ENCODE measurements at regions not wholly inside any gene's neighbourhood (a gene's known extent, or its start where the extent isn't known, plus 50 kb on each side); places are given as distances from the start of the nearest gene placed in this dataset.
"Not testable (repeated sequence)": the region's sequence is repeated elsewhere in the genome, so short reads cannot be mapped to it uniquely, and the experiment has no call there.

GRCh38 chr1:47523835-47524215 is 86.0 kb downstream of the FOXD2 start:
- DNase-seq: no peak

DNA sequence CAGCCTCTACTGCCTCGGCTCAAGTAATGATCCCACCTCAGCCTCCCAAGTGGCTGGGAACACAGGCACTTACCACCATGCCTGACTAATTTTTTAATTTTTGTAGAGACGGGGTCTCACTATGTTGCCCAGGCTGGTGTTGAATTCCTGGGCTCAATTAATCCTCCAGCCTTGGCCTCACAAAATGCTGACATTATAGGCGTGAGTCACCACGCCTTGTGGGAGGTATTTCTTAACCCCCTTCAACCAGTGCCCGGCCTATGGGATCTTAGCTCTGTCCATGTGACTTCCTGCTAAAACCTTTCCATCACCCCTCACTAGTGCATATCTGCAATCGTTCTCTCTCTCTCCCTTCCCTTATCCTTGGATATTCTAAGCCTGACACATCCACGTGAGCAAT is 86.4 kb downstream of the FOXD2 start:
- no peak for DNase-seq

- DNase-seq: peak; percentile 45
Measured at GRCh38 chr1:47527653-47528272, 89.9 kb downstream of the FOXD2 start.

DNA sequence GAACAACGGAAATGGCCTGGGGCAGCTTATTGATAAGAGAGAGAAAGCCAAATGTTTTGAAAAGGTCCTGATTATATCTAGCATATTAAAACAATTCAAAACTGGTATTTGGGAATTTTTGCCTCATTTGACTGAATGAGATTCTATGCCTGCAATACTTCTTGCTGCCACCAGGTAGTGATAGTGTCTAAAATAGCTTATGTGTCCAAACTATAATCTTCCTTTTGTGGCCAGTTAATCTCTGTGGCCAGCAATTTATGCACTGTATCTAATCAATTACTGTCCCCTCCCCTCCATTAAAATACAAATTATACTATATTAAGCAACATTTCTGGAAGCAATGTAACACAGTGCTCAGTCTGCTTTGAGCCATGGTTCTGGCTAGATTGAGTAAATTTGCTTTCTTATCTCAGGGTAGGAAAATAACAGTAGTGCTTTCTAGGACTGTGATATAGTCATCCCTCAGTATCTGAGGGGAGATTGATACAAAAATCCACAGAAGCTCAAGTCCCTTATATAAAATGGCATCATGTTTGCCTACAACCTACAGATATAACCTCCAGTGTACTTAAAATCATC is 91.8 kb downstream of the FOXD2 start:
- DNase-seq: no peak

DNA sequence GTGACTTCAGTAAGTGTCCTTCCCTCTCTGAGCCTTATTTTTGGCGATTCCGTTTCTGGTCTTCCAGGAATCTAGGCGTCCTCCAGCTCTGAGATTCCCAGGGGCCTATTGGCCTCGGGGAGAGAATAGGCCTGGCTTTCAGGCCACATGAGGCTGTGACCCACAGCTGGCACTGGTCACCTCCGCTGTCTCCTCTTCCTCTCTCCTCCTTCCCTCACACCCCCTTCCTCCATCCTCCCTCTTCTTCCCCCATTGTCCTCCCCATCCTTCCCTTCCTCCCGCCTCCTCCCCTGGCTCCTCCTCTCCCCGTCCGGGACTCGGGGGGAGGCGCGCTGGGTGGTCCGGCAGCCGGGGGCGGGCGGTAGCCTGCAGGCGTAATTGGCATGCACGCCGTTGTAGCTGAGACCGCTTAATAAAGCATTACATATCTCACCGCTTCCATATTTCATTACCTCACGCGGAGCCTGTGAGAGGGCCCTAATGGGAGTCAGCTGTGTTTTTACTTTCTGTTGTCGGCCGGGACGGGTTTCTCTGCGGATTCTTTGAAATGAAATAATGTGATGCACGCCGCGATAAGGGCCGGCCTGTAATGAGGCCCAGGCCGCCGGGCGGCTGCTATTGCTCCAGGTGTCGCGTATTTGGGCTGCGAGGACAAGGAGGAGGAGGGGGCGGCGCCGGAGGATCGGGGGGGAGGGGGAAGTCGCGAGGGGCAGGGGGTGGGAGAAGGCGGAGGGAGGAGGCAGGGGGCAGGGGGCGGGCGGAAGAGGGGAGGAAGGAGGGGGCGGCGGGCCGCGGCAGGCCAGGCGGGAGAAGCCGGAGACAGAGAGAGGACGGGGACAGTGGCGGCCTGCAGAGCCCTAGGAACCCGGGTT is 95.3 kb downstream of the FOXD2 start:
- DNase-seq: peak; percentile 80

- peak; percentile 76 for DNase-seq
Measured at GRCh38 chr1:47533793-47534328, 96.0 kb downstream of the FOXD2 start.

DNA sequence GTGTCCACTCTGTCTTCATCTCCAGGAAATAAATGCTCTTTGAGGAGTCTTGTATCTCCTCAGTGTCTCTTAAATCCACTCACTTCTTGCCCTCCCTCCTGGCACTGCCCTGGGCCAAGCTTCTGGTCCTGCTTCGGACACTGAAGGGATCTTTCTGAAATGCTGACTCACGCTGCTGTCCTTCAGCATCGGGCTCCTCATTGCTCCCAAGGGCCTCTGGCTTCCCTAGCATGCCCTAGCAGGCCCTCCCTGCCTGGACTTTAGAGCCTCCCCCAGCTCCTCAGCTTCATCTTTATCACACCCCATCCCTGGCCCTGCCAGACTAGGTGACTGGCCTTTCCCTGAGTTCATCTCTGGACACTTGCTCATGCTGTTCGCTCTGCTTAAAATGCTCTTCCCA is 96.6 kb downstream of the FOXD2 start:
- DNase-seq: peak; percentile 28

DNA sequence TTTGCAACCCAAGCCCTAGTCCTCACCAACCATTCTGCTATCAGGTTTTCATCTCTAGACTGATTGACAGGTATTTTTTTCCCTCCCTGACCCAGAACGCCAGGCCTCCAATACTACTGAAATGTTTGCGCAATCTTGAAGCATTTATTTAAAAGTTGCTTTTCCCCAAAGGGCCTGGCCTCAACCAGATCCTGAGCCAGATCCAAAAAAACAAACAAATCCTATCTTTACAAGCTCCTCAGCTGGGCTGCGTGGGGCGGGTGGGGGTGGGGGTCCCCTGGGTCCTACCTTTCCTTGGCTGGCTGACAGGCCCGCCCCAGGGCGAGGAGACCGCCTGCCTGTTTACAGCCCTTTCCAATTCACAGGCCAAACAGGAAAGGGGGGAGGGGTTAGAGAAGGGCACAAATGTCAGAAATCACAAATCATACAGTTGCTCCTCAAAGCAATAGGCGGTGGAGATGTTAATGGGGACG is 98.8 kb downstream of the FOXD2 start:
- peak; percentile 13 for DNase-seq

- no peak for DNase-seq
Measured at GRCh38 chr1:47537268-47537667, 99.4 kb downstream of the FOXD2 start.

DNA sequence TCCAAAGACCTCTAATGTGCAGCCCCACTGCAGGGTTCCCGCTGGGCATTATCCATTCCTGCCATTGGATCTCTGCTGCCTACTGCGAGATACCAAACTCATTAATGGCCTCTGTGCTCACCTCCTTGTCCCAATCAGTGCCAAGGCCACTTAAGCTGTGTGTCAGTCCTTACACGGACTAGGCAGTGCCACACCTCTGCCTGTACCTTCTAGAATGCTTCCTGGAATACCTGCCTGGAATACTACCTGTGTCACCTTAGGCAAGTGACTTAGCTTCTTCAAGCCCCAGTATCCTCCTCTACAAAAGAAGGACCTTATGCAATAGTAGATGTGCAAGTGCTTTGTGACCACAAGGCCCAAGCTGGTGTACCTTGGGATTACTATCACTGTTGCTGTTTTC is 100.1 kb downstream of the FOXD2 start:
- no peak for DNase-seq

DNA sequence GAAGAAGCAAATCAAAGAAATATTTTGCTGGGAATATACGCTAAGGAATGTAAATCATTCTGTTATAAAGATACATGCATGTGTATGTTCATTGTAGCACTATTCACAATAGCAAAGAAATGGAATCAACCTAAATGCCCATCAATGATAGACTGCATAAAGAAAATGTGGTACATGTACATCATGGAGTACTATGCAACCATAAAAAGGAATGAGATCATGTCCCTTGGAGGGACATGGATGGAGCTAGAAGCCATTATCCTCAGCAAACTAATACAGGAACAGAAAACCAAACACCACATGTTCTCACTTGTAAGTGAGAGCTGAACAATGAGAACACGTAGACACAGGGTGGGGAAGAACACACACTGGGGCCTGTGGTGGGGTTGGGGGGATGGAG is 100.7 kb downstream of the FOXD2 start:
- not testable (repeated sequence) for DNase-seq

DNA sequence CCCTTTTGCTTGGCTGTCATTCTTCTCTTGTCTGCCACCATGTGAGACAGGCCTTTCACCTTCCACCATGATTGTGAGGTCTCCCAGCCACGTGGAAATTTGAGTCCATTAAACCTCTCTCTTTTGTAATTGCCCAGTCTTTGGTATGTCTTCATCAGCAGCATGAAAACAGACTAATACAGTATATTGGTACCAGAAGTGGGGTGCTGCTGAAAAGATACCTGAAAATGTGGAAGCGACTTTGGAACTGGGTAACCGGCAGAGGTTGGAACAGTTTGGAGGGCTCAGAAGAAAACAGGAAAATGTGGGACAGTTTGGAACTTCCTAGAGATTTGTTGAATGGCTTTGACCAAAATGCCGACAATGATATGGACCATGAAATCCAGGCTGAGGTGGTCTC is 103.9 kb downstream of the FOXD2 start:
- not testable (repeated sequence) for DNase-seq

- not testable (repeated sequence) for DNase-seq
Measured at GRCh38 chr1:47543089-47543488, 105.2 kb downstream of the FOXD2 start.

GRCh38 chr1:47545912-47546483 is 108.2 kb downstream of the FOXD2 start:
- no peak for DNase-seq

DNA sequence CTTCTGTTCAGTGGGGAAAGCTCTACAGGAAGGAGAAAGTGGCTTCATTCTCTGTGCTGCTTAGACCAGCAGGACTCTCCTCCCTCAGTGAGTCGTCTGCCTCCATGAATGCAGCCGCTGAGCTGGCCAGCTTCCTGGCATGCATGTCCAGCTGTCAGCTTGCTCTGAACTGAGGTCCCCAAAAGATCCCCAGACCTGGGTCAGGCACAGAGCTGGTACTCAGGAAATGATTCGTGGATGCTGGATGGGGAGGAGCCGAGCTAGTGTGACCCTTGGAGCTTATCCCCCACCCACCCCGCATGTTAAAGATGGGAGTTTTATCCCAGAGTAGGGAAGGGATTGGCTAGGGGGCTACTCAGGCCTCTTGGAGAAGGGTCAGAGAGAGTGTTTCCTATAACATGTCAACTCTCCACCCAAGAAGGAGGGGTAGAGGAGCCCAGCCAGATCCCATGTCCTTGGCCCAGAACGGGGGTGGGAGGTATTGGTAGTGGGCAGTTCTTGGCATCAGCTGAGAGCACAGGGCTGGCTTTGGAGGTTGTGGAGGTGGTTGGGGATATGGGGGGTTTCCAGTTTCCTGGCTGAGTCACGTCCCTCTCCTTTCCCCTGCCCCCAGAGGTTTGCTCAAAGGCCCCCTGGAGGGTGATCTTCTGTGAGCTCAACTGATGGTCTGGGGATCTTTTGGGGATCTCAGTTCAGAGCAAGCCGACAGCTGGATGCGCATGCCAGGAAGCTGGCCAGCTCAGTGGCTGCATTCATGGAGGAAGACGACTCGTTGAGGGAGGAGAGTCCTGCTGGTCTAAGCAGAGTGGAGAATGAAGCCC is 110.1 kb downstream of the FOXD2 start:
- DNase-seq: no peak

- DNase-seq: no peak
Measured at GRCh38 chr1:47548637-47549036, 110.8 kb downstream of the FOXD2 start.

GRCh38 chr1:47549532-47549931 is 111.7 kb downstream of the FOXD2 start:
- no peak for DNase-seq

DNA sequence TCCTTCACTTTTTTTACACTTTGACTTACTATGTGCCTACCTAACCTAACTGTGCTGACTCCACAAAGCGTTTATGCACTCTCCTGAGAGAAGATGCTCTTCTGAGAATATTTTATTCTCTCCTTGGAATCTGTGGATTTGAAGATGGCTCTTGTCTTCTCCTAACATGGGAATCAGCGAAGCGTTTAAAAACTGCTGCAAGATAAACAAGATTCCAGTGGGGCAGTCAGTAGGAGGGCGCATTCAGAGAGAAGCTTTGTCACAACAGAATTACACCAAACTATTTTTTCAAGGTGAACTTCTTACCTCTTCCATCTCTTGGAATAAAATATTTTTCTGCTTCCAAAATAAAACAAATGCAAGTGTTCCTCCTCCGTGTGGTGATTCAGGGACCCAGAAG is 113.1 kb downstream of the FOXD2 start:
- no peak for DNase-seq

DNA sequence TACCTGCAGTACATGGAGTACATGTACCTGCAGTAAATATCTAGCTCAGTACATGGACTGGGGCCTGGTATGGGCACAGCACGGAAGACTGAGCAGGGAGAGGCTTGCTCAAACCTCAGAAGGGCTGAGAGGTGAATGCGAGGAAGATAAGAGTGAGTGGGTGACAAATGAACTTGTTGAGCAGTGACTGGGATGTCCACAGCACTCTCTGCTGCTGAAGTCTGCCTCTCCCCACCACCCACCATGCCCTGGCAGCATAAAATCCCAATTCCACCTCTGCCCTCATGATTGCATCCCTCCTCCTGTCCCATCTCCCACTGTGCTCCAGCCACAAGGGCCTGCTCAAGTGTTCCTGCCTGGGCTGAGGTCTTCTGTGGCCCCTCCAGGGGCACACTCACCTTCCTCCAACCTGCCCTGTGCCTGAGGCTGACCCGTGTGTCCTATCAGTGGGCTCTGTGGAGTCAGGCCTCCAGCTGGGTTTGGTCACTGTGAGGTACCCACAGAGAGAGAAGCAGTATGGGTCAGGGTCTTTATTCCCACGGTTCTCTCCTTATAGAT is 114.2 kb downstream of the FOXD2 start:
- DNase-seq: no peak

DNA sequence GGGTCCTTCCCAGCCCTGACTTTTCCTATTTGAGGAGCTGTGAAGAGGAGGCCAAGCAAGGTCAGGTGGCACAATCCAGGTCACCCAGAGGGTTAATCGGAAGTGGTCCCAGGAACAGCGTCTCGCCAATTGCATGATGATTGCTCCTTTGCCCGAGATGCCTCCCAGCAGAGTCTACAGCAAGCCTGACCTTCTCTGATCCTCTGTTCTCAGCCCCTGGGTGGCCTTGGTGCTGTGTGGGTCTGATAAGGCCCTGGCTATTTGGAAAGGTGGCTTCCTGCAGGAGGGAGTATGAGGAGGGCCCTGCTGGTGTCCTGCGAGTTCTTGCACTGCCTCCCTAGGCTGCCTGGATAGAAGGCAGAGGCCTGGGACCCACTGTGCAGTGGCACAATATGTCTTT is 116.2 kb downstream of the FOXD2 start:
- DNase-seq: no peak

GRCh38 chr1:47554901-47555300 is 117.1 kb downstream of the FOXD2 start:
- no peak for DNase-seq

- no peak for DNase-seq
Measured at GRCh38 chr1:47555306-47555705, 117.5 kb downstream of the FOXD2 start.
